NAMALWA (cell line): ENCODE measurements at regions not wholly inside any gene's neighbourhood (a gene's known extent, or its start where the extent isn't known, plus 50 kb on each side); places are given as distances from the start of the nearest gene placed in this dataset.
A peak's percentile ranks its signal among the peaks of the same experiment; 100 is the strongest.
"Not testable (repeated sequence)": the region's sequence is repeated elsewhere in the genome, so short reads cannot be mapped to it uniquely, and the experiment has no call there.

Source experiments
- DNase-seq: peaks from one replicate; pipeline ENCODE4 v3.0.0-alpha.2; 2015; ENCODE audit warnings: low spot score

- no peak for DNase-seq
These were observed 715.0 kb upstream of the LCORL start for GRCh38 chr4:18736551-18736950.

- DNase-seq: no peak
These were observed 714.2 kb upstream of the LCORL start for GRCh38 chr4:18735740-18736268.

GRCh38 chr4:18734405-18734804 is 712.9 kb upstream of the LCORL start:
- no peak for DNase-seq

- no peak for DNase-seq
These were observed 712.4 kb upstream of the LCORL start for GRCh38 chr4:18733961-18734360.

- no peak for DNase-seq
These were observed 701.2 kb upstream of the LCORL start for GRCh38 chr4:18722748-18723191.

GRCh38 chr4:18698119-18698883 is 676.7 kb upstream of the LCORL start:
- no peak for DNase-seq

GRCh38 chr4:18695733-18696527 is 674.4 kb upstream of the LCORL start:
- DNase-seq: peak; percentile 18

GRCh38 chr4:18691431-18692200 is 670.1 kb upstream of the LCORL start:
- no peak for DNase-seq

GRCh38 chr4:18690291-18690955 is 668.9 kb upstream of the LCORL start:
- no peak for DNase-seq

- peak; percentile 68 for DNase-seq
These were observed 668.0 kb upstream of the LCORL start for GRCh38 chr4:18689308-18690115.

- DNase-seq: not testable (repeated sequence)
These were observed 666.8 kb upstream of the LCORL start for GRCh38 chr4:18688351-18688750.

GRCh38 chr4:18686338-18687037 is 664.9 kb upstream of the LCORL start:
- no peak for DNase-seq

- DNase-seq: no peak
These were observed 663.4 kb upstream of the LCORL start for GRCh38 chr4:18684932-18685331.

- no peak for DNase-seq
These were observed 655.0 kb upstream of the LCORL start for GRCh38 chr4:18676526-18676915.

- no peak for DNase-seq
These were observed 654.3 kb upstream of the LCORL start for GRCh38 chr4:18675586-18676525.

- DNase-seq: no peak
These were observed 648.5 kb upstream of the LCORL start for GRCh38 chr4:18670034-18670433.

- no peak for DNase-seq
These were observed 647.8 kb upstream of the LCORL start for GRCh38 chr4:18669390-18669789.

GRCh38 chr4:18666322-18666721 is 644.8 kb upstream of the LCORL start:
- no peak for DNase-seq

- no peak for DNase-seq
These were observed 642.6 kb upstream of the LCORL start for GRCh38 chr4:18664171-18664570.
